ENCODE measurements at regions not wholly inside any gene's neighbourhood (a gene's known extent, or its start where the extent isn't known, plus 50 kb on each side); places are given as distances from the start of the nearest gene placed in this dataset.
"Not testable (repeated sequence)": the region's sequence is repeated elsewhere in the genome, so short reads cannot be mapped to it uniquely, and the experiment has no call there.

- Histone ChIP-seq H3K36me3 (replicated peaks in 1 of 2) (no peaks in the 10 kb centered on the region), H3K4me3 (no peak overlapping the region), H3K27me3 (no peaks in the 10 kb centered on the region), H3K27ac (no peak overlapping the region), H3K4me1 (replicated peaks in 1 of 2) (no peaks in the 10 kb centered on the region), H3K9me3 (replicated peaks in 1 of 3) (no peaks in the 10 kb centered on the region)
- no peak for DNase-seq
- 83 to 86% (median 85%) methylated on average over 2 of the region's 2 CpGs for WGBS, 4 donors
- TF ChIP-seq POLR2A (IDR thresholded peaks at IDR 0.05) (no peak), CTCF (IDR thresholded peaks at IDR 0.05) (no peak)
- intact Hi-C loops (cut with DNase I): no loop called here
These were observed 704.3 kb upstream of the ZNF608 start for GRCh38 chr5:125450771-125451170.

GRCh38 chr5:125451622-125452021, 705.2 kb upstream of the ZNF608 start:
- TF ChIP-seq POLR2A (IDR thresholded peaks at IDR 0.05): no peak
- TF ChIP-seq CTCF (IDR thresholded peaks at IDR 0.05): no peak
- H3K9me3 ChIP-seq (replicated peaks in 1 of 3): no peaks in the 10 kb centered on the region
- no peaks in the 10 kb centered on the region for H3K36me3 ChIP-seq (replicated peaks in 1 of 2)
- H3K27ac ChIP-seq: no peak overlapping the region
- no peak overlapping the region for H3K4me3 ChIP-seq
- DNase-seq: no peak
- intact Hi-C loops (cut with DNase I): no loop called here
- H3K27me3 ChIP-seq: no peaks in the 10 kb centered on the region
- no peaks in the 10 kb centered on the region for H3K4me1 ChIP-seq (replicated peaks in 1 of 2)

GRCh38 chr5:125452991-125453390, 706.6 kb upstream of the ZNF608 start:
- H3K9me3 ChIP-seq (replicated peaks in 1 of 3): no peaks in the 10 kb centered on the region
- intact Hi-C loops (cut with DNase I): no loop called here
- DNase-seq: no peak
- no peaks in the 10 kb centered on the region for H3K27me3 ChIP-seq
- no peak for TF ChIP-seq POLR2A (IDR thresholded peaks at IDR 0.05)
- no peak for TF ChIP-seq CTCF (IDR thresholded peaks at IDR 0.05)
- no peaks in the 10 kb centered on the region for H3K36me3 ChIP-seq (replicated peaks in 1 of 2)
- H3K4me1 ChIP-seq (replicated peaks in 1 of 2): no peaks in the 10 kb centered on the region
- no peak overlapping the region for H3K4me3 ChIP-seq
- WGBS, 4 donors: 73 to 85% (median 81%) methylated on average over 3 of the region's 3 CpGs
- H3K27ac ChIP-seq: no peak overlapping the region

- TF ChIP-seq POLR2A (IDR thresholded peaks at IDR 0.05): no peak
- no peak for TF ChIP-seq CTCF (IDR thresholded peaks at IDR 0.05)
- no peaks in the 10 kb centered on the region for H3K9me3 ChIP-seq (replicated peaks in 1 of 3)
- no peak for DNase-seq
- H3K27me3 ChIP-seq: no peaks in the 10 kb centered on the region
- H3K4me3 ChIP-seq: no peak overlapping the region
- H3K27ac ChIP-seq: no peak overlapping the region
- H3K4me1 ChIP-seq (replicated peaks in 1 of 2): no peaks in the 10 kb centered on the region
- no peaks in the 10 kb centered on the region for H3K36me3 ChIP-seq (replicated peaks in 1 of 2)
- 66 to 88% (median 81%) methylated on average over 1 of the region's 1 CpG for WGBS, 4 donors
- intact Hi-C loops (cut with DNase I): no loop called here
These were observed 708.6 kb upstream of the ZNF608 start for GRCh38 chr5:125455041-125455440.

GRCh38 chr5:125456005-125456404, 709.6 kb upstream of the ZNF608 start:
- intact Hi-C loops (cut with DNase I); H3K27ac ChIP-seq; DNase-seq; H3K4me3 ChIP-seq; H3K4me1 ChIP-seq (replicated peaks in 1 of 2); H3K36me3 ChIP-seq (replicated peaks in 1 of 2); H3K9me3 ChIP-seq (replicated peaks in 1 of 3); H3K27me3 ChIP-seq: not testable (repeated sequence)
- WGBS, 4 donors: 76 to 90% (median 86%) methylated on average over 4 of the region's 4 CpGs
